Stomach (tissue), 4 donors: ENCODE measurements at regions not wholly inside any gene's neighbourhood (a gene's known extent, or its start where the extent isn't known, plus 50 kb on each side); places are given as distances from the start of the nearest gene placed in this dataset.

Experiments used
- POLR2AphosphoS5 ChIP-seq, 3 donors: sonication (generic); formaldehyde crosslinking; IDR thresholded peaks; one replicate each; pipeline ENCODE4 v1.6.1; 2016; ENCODE audit warnings: antibody characterized with exemption in 3 of 3
- TF ChIP-seq, protein P1 (sequence below), 7 experiments: fragments of 450-650 bp in 4 of 7; fragments of 200-600 bp in 3 of 7; sonication (generic) in 3 of 7; IDR thresholded peaks; one replicate each; pipeline ENCODE4 v1.5.1; 2016 to 2019; ENCODE audit warnings: antibody characterized with exemption in 7 of 7, control low read depth in 2 of 7, mild to moderate bottlenecking in 1 of 7

DNA sequence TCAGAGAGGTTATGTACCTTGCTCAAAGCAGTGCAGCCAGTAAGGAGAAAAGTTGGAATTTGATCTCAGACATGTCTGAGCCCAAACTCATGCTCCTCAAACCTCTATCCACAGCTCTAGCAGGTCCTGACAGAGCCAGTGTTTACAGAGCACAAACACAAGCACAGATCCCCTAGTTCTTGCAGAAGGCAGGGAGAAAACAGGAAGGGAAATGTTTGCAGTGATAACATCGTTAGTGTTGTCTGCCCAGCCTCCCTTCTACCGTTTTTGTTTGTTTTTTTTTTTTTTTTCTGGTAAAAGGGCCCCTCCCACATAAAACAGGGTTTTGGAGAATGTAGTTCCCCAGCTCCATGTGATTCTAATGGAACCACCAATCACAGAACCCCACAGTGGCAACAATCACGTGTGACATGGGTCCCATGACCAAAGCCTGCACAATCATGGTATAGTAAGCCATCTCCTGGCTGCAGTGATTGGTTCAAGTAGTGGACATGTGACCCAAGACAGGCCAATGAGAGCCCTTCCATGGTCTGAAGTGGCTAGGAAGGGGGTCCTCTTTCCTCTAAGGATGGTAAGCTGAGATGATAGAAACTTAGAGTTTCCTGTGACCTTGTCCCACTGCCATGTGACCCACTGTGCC lies 513.4 kb downstream of the MED13L start:
- TF ChIP-seq, protein P1, sequence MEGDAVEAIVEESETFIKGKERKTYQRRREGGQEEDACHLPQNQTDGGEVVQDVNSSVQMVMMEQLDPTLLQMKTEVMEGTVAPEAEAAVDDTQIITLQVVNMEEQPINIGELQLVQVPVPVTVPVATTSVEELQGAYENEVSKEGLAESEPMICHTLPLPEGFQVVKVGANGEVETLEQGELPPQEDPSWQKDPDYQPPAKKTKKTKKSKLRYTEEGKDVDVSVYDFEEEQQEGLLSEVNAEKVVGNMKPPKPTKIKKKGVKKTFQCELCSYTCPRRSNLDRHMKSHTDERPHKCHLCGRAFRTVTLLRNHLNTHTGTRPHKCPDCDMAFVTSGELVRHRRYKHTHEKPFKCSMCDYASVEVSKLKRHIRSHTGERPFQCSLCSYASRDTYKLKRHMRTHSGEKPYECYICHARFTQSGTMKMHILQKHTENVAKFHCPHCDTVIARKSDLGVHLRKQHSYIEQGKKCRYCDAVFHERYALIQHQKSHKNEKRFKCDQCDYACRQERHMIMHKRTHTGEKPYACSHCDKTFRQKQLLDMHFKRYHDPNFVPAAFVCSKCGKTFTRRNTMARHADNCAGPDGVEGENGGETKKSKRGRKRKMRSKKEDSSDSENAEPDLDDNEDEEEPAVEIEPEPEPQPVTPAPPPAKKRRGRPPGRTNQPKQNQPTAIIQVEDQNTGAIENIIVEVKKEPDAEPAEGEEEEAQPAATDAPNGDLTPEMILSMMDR (IDR thresholded peaks at IDR 0.05), result no peak
- TF ChIP-seq POLR2AphosphoS5 (IDR thresholded peaks at IDR 0.05), result no peak
